Activated CD8-positive, alpha-beta memory T cell treated with anti-CD3 and anti-CD28 coated beads for 1 hour (primary cell): ENCODE measurements at regions not wholly inside any gene's neighbourhood (a gene's known extent, or its start where the extent isn't known, plus 50 kb on each side); places are given as distances from the start of the nearest gene placed in this dataset.
"Not testable (repeated sequence)": the region's sequence is repeated elsewhere in the genome, so short reads cannot be mapped to it uniquely, and the experiment has no call there.

Experiments
- DNase-seq, 2 donors: peaks; one replicate each; pipeline ENCODE4 v3.0.0-alpha.2; 2020; ENCODE audit warnings: low read depth in 1 of 2; ENCODE audit errors: extremely low read depth in 1 of 2

DNA sequence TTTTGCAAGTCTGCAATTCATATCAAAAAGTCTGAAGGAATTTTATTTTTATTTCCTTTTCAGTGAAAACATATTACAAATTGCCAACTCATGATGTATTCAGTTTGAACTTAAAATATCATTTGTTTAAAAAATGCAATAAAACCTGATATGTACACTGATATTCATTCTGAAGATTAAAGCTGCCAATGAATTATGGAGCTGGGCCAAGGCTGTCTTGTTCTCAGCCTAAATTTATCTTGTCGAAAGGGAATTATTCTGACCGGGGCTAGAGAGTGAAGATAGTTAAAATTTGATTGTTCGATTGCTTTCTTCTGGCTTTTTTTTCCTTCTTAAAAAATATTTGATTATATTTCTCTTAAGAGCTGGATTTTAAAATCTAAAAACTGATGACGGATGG, 54.0 kb upstream of the RBFOX1 start:
- DNase-seq: no peak

DNA sequence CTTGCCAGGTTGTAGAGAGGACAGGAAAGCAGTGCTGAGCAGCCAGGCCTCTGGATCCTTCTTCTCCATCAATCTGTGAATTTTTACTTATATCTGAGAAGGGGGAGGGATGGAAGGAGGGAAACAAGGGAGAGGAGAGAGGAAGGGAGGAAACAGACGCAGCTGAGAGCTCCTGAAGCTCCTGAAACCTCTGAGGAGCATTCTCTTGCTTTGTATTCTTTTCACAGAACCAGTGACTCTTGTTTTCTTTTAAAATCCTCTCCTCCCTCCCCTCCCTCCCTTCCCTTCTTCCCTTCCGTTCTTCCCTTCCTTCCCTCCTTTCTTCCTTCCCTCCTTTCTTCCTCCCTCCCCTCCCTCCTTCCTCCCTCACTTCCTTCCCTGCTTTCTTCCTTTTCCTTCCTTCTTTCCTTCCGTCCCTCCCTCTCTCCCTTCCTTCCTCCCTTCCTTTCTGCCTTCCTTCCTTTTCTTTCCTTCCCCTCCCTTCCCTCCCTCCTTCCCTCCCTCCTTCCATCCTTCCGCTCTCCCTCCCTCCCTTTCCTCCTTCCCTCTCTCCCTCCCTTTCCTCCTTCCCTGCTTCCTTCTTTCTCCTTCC, 60.0 kb upstream of the RBFOX1 start:
- no peak for DNase-seq

DNA sequence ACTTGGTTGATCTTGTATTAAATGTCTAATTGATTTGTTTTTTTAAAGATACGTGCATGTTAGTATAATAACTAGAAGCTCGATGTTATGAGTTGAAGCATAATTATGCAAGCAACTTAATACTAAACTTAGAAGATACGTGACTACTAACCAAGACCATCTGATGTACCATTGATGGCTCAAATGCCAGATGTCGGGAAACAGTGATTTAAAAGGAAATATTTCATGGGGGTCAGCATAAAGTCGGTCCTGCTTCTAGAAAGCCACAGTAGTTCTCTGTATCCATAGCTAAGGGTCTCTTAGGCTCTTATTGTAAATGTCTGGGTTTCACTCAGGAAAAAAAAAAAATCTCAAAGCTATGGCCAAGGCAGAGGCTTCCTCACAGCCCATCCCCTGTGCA, 61.2 kb upstream of the RBFOX1 start:
- DNase-seq: no peak

DNA sequence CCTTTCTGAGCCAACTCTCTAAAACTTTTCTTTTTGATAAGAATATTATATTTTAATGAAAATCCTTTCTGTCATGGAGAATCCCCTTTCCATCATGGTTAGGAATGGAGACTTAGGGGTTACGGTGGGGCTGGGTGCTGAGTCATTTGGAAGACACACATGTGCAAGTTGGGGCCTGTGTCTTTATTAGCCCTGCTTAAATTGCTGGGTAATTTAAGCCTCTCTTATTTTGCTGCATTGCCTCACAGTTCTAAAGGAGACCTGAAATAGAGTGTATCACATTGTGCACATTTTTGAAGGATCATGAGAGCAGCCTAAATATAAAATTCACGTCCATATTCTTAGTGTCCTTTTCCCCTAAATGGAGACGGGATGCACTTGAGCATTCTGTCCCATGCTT, 61.8 kb upstream of the RBFOX1 start:
- no peak for DNase-seq

DNA sequence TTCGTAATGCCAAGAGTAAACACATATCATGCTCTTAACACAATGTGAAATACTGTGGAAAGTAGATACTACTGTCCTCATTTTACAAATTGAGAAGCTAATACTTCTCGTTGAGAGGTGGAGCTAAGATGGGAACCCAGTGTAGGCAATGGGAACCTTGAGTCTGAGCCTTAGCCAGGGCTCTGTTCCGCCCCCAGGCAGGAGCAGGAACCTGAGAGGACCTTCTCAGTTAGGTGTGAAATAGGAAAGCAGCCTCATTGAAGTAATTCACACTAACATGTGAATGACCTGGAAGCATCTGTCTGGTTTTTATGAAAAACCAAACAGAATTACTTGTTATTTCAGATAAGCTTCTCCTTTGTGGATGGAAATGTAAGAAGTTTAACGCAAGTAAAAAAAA, 62.6 kb upstream of the RBFOX1 start:
- DNase-seq: no peak

DNA sequence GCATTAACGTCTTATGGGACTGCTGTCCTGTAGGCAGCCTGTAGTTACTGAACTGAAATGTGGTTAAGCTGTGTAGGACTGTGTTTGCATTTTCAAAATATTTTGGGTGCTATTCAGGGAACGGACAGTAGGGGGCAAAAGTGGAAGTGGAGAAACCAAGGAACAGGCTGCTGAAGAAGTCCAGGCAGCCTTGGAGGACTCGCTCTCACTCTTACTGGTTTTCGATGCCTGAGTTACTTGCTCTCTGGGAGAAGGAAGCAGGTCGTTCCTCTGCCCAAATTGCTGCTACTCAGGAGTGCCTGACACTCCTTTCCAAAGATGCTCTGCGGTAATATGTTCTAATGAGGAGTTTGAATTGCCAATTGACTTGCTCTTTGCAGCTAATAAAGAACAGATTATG, 64.5 kb upstream of the RBFOX1 start:
- no peak for DNase-seq

DNA sequence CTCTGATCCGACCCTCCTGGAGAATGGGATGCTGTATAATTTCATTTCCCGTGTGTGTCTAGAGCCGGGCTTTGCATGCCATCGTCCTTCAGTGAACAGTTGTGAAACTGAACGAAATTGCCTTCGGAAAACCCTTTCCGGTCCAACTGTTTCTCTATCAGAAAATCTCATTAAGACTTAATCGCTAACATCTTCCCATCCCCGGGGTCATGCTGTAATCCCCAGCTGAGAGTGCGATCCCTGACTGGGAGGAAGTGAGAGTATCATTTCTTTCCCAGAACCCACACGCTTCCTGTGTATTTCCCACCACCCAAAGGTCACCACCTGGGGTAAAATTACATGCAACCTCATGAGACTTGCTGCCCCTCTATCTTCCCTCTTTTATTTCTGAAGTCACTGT, 75.6 kb upstream of the RBFOX1 start:
- DNase-seq: no peak

DNA sequence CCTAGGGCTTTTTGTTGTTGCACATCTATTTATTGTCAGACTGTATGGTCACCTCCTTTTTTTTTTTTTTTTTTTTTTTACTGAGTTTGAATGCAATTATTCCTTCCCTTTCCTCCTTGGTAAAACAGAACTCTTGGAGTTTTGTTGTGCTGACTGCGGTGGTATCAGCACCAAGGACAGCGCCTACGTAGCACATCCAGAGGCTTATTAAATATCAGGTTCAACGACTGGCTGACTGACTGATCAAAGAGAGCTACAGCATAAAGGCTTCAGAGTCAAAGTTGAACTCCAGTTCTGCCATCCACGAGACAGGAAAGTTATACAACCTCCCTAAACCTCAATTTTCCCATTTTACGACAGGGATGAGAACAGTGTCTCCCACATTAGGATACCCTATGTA, 86.1 kb upstream of the RBFOX1 start:
- DNase-seq: no peak

DNA sequence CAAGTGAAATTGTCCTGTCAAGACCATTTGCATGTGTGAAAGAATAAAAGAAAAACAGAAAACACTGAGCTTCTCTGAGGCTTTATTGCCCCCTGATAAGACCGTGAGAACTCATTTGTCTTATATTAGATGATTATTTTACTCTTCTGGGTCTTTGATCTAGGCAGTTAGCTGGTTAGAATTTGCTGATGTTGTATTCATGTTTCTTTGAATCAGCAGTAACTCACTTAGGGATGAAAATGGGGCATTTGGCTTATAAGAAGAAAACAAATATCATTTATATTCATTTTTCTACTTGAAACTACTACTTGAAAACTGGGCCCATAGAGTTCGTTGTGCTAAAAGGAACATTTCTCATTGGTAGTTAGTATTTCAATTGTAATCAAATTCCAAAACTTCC, 93.1 kb upstream of the RBFOX1 start:
- DNase-seq: no peak

DNA sequence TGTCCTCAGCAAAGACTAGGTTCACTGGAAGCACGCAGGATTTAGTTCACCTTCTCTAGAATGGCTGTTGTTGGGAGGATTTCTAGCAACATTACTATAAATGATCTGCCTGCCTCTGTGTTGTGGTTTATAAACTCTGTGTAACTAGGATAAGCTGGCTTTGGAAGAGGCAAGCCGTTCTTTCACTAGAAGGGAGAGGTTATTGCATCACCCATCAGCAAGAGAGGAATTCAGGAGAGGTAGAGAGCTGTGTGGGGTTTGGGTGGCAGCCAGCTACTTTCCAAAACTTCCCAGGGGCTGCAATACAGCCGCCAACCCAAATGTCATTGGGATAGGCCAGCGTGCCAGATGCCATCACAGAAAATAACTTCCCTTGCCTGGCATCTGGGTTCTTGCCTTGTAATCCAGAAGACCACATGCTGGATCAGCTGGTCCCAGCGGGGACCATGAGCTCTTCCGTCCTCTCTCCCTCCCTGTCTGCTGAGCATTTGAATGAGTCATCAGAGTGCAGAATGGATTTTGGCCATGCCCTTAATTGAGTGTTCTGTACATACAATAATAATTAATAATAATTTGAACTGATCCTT, 95.7 kb upstream of the RBFOX1 start:
- no peak for DNase-seq

DNA sequence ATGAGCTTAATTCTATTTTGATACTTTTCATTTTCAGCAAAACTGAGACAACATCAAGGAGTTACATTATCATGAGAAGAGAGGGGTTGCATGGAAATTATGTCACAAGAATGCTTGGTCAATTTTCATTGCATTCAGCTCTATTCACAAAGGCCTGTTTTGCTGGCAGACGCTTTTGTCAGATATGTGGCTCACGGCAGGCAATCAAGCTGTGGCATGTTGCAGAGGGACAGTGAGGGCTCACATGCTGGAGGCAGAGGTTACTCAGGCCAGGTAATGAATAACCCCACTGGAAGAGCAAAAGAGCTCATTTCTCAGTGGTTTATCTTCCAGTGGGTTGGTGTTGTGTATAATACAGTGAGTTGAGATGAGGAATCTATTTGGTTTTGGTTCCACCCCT, 98.7 kb upstream of the RBFOX1 start:
- DNase-seq: no peak

DNA sequence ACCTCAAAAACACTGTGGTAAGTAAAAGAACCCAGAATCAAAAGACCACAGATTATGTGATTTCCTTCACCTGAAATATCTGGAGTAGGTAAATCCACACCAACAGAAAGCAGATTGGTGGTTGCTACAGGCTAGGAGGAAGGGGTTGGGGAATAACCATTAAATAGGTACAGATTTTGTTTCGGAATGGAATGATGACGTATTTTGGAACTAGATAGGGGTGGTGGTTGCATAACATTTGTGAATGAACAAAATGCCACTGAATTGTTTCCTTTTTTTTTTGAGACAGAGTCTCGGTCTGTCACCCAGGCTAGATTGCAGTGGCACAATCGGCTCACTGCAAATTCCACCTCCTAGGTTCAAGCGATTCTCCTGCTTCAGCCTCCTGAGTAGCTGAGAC, 100.9 kb upstream of the RBFOX1 start:
- no peak for DNase-seq

DNA sequence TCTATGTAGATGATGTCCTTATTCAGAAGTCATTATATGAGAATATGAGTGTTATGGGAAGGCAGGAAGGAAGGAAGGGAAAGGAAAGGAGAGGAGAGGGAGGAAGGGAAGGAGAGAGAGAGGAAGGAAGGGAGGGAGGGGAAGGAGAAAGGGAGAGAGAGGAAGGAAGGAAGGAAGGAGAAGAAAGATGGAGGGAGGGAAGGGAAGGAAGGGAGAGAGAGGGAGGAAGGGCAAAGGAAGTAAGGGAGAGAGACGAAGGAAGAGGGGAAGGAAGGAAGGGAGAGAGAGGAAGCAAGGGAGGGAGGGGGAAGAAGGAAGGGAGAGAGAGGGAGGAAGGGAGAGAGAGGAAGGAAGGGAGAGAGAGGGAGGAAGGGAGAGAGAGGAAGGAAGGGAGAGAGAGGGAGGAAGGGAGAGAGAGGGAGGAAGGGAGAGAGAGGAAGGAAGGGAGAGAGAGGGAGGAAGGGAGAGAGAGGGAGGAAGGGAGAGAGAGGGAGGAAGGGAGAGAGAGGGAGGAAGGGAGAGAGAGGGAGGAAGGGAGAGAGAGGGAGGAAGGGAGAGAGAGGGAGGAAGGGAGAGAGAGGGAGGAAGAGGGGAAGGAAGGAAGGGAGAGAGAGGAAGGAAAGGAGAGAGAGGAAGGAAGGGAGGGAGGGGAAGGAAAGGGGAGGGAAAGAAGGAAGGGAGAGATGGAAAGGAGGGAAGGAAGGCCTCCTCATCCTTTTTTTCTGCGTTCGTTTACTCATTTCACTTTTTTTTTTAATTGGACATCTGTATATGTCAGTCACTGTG, 103.0 kb upstream of the RBFOX1 start:
- DNase-seq: not testable (repeated sequence)

DNA sequence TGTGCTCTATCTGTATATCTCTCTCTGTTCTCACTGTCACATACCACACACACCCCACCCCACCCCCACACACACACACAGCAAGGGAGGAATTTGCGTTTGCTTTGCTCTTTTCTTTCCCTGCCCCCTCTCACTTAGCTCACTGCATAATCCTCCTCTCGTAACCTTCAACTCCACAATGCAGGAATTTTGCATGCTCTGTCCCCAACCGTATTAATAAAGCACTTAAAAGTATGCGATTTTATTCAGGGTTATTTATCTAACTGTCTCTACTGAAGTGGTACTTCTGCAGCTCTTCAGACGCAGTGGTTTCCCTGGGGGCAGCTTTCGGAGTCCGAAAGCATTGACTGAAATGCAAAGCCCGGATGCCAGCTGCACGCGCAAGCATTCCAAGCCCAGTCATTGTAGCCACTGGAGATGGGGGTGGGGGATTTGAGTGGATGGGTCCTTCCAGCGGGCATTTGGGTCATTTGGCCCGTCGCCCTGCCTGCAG, 105.4 kb upstream of the RBFOX1 start:
- no peak for DNase-seq

DNA sequence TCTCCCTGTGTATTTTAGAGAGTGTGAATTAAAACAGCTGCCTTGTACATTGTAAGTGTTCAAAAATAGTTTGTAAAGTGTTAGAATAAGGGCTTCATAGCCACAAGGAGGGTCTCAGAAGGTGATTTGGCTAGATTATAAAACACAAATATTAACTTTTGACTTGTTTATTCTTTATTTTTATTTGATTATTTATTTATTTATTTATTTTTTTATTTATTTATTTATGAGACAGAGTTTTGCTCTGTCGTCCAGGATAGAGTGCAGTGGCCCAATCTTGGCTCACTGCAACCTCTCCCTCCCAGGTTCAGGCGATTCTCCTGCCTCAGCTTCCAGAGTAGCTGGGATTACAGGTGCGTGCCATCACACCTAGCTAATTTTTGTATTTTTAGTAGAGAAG, 111.5 kb upstream of the RBFOX1 start:
- no peak for DNase-seq

DNA sequence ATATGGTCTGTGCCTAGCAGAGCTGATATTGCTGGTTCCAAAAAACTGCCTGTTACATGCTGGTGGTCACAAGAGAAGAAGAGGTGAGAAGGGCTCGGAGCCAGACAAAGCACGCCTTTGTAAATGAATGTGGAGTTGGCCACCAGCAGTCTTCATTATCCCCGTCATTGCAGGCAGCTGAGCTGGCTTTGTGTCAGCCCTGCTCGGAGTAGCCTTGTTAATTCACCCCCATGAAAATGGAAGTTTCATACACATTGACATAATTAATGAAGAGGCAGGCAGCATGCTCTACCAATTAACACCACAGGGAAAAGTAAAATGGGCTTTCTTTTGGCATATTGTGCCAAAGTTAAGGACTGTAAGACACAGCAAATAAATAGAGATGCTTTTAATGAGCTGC, 113.7 kb upstream of the RBFOX1 start:
- no peak for DNase-seq

DNA sequence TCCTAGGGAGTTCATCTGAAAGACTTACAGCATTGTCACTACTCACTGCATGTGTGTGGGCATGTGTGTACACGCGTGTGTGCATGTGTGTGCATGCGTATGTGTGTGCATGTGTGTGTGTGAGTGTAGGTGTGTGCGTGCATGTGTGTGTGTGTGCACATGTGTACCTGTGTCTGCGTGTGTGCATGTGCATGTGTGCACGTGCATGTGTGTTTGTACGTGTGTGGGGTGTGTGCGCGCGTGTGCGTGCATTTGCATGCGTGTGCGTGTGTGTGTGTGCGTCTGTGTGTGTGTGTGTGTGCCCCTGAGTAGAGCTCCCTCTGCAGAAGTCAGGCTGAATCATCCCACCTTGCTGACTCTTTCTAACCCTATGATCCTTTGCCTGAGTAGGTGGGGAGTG, 114.8 kb upstream of the RBFOX1 start:
- no peak for DNase-seq

DNA sequence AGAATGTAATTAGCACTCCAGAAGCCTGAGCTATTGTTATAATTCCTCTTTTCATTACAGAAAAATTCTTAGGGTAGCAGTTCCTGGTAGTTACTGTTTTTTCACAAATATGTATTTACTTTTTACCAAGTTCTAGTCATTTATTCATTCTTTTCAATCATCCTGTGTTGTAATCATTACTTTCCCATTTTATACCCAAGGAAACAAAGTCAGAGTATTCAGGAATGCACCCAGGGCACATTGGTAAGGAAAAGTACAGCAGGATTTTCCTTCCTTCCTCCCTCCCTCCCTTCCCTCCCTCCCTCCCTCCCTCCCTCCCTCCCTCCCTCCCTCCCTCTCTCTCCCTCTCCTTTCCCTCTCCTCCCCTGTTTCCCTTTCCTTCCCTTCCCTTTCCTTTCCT, 115.9 kb upstream of the RBFOX1 start:
- DNase-seq: no peak

DNA sequence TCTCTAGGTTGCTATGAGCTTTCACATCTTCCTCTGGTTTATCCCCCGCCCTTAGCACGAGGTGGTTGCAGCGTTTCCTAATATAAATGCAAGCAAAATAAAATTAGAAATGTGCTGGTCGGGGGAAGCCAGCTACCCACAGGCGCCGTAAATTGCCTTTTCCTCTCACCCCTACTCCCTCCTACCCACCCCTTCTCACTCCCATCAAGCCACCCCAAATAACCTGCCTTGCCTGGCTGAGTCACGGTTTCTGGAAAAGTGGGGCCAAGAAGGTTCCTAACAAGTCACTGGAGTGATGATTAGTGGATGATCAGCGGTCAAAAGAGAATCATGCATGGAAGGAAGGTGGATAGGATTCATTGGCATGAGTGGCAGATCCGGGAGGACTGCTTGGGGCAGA, 120.9 kb upstream of the RBFOX1 start:
- no peak for DNase-seq

DNA sequence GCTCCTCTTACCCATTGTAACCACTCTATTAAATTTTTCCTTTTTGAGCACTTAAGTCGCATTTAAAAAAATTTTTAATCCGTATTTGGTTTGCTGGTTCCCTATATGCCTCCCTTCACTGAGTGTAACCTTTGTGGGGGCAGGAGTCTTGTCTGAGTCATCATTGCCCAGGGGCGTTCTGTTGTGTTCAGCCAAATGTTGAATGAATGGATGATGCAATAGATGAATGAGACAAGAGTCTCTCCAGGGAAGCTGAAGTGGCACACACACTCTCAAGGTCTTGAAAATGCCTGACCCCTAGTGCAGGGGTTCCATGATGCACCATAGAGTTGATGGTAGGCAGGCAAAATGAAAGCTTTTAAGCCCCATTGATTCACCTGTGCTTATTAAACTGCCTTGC, 123.0 kb upstream of the RBFOX1 start:
- DNase-seq: no peak

DNA sequence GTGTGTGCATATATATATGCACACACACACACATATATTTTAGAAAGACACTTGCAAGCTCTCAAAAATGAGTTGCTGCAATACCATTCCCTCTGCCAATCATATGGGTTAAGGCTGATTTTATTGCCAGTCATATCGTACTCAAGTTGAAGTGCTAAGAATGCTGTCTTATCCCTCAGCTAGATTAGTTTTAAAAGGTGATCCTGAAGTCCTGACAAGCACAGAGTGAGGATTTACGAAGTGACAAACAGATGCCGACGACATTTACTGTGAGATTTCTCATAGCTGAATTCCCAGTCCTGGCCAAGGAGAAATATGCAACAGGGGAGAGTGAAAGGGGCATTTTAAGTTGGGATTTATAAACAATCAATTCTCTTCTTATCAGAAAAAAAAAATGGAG, 126.2 kb upstream of the RBFOX1 start:
- DNase-seq: no peak

DNA sequence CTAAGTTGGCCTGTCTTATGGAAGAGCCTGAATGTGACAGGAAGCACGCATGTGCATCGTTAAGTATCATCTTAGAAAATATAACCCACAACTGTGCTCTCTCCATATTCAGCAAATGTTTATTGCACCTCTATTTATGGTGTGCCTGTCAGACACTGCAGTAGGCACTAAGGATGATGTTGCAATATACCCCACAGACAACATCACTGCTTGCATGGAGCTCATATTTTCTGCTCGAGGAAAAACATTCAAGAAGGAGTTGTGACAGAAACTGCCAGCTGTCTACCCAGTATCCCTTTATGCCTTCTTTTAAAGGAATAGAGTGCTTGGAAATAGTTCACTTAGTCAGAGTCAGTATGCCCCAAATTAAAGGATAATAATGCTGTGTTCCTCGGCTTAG, 132.3 kb upstream of the RBFOX1 start:
- no peak for DNase-seq
